Mesenchymal stem cell (in vitro differentiated cells and primary cell): ENCODE measurements at regions not wholly inside any gene's neighbourhood (a gene's known extent, or its start where the extent isn't known, plus 50 kb on each side); places are given as distances from the start of the nearest gene placed in this dataset.

Source experiments
- DNase-seq: peaks from one replicate; pipeline ENCODE4 v3.0.0-alpha.2; 2013
- H2AFZ ChIP-seq: one replicate; pipeline ENCODE4 v1.6.1; 2013; ENCODE audit warnings: low read depth, mild to moderate bottlenecking, control low read depth, inconsistent platforms, low read length, moderate library complexity
- H2AK5ac ChIP-seq: 2 replicates; pipeline ENCODE4 v1.6.1; 2013; ENCODE audit warnings: low read length, moderate library complexity, mild to moderate bottlenecking, inconsistent platforms; ENCODE audit not compliant: severe bottlenecking
- H2BK120ac ChIP-seq: one replicate; pipeline ENCODE4 v1.6.1; 2013; ENCODE audit warnings: low read depth, mild to moderate bottlenecking, inconsistent platforms, low read length, moderate library complexity
- H2BK12ac ChIP-seq, 2 experiments: one replicate each; pipeline ENCODE4 v1.6.1; 2013; ENCODE audit warnings: inconsistent platforms in 2 of 2, low read length in 2 of 2, mild to moderate bottlenecking in 2 of 2, moderate library complexity in 2 of 2, control low read depth in 1 of 2
- H2BK15ac ChIP-seq: one replicate; pipeline ENCODE4 v1.6.1; 2013; ENCODE audit warnings: mild to moderate bottlenecking, low read depth, inconsistent platforms; ENCODE audit not compliant: poor library complexity, severe bottlenecking
- H2BK5ac ChIP-seq: 2 replicates; pipeline ENCODE4 v1.6.1; 2013; ENCODE audit warnings: low read depth, mild to moderate bottlenecking, low read length, control low read depth, inconsistent platforms; ENCODE audit not compliant: poor library complexity, severe bottlenecking
- H3K14ac ChIP-seq, 2 experiments: one replicate each; pipeline ENCODE4 v1.6.1; 2013; ENCODE audit warnings: inconsistent platforms in 2 of 2, low read length in 2 of 2, control low read depth in 1 of 2, mild to moderate bottlenecking in 1 of 2, moderate library complexity in 1 of 2
- H3K18ac ChIP-seq, 2 experiments: one replicate each; pipeline ENCODE4 v1.6.1; 2013; ENCODE audit warnings: inconsistent platforms in 2 of 2, low read length in 2 of 2, control low read depth in 1 of 2, low read depth in 1 of 2, mild to moderate bottlenecking in 1 of 2
- H3K23ac ChIP-seq, 2 experiments: one replicate each; pipeline ENCODE4 v1.6.1; 2013; ENCODE audit warnings: inconsistent platforms in 2 of 2, low read length in 2 of 2, mild to moderate bottlenecking in 2 of 2, moderate library complexity in 2 of 2, control low read depth in 1 of 2
- H3K27ac ChIP-seq: 2 replicates; pipeline ENCODE4 v1.5.1; 2013; ENCODE audit warnings: mild to moderate bottlenecking, moderate library complexity, low read length, control low read depth, inconsistent platforms; ENCODE audit not compliant: poor library complexity, severe bottlenecking
- H3K27me3 ChIP-seq, 2 experiments: 2 replicates each; pipeline versions ENCODE4 v1.6.1 to v1.7.0; 2013; ENCODE audit warnings: low read length in 2 of 2, mild to moderate bottlenecking in 2 of 2, moderate library complexity in 2 of 2, control low read depth in 1 of 2, inconsistent platforms in 1 of 2; ENCODE audit not compliant: control insufficient read depth in 1 of 2, insufficient read depth in 1 of 2
- H3K36me3 ChIP-seq, 2 experiments: 2 replicates each; pipeline versions ENCODE4 v1.6.1 to v1.7.0; 2013; ENCODE audit warnings: low read length in 2 of 2, control low read depth in 1 of 2, inconsistent platforms in 1 of 2, low read depth in 1 of 2, mild to moderate bottlenecking in 1 of 2; ENCODE audit not compliant: insufficient read depth in 2 of 2, control insufficient read depth in 1 of 2
- H3K4ac ChIP-seq, 2 experiments: one replicate each; pipeline ENCODE4 v1.6.1; 2013; ENCODE audit warnings: inconsistent platforms in 2 of 2, low read length in 2 of 2, mild to moderate bottlenecking in 2 of 2, moderate library complexity in 2 of 2, control low read depth in 1 of 2, low read depth in 1 of 2
- H3K4me1 ChIP-seq: 2 replicates; pipeline ENCODE4 v1.6.1; 2013; ENCODE audit warnings: low read depth, low read length, control low read depth; ENCODE audit not compliant: control insufficient read depth, insufficient read depth
- H3K4me2 ChIP-seq: 2 replicates; pipeline ENCODE4 v1.6.1; 2013; ENCODE audit warnings: low read length, mild to moderate bottlenecking, inconsistent platforms; ENCODE audit not compliant: poor library complexity, severe bottlenecking
- H3K4me3 ChIP-seq, 2 experiments: 2 replicates each; pipeline versions ENCODE4 v1.5.1 to v1.7.0; 2013; ENCODE audit warnings: low read length in 2 of 2, mild to moderate bottlenecking in 2 of 2, control low read depth in 1 of 2, low read depth in 1 of 2; ENCODE audit not compliant: insufficient read depth in 1 of 2
- H3K79me1 ChIP-seq: replicated peaks from 2 replicates; pipeline ENCODE4 v1.6.1; 2013; ENCODE audit warnings: mild to moderate bottlenecking, control low read depth, low read length, inconsistent platforms; ENCODE audit not compliant: poor library complexity, severe bottlenecking
- H3K9ac ChIP-seq: 2 replicates; pipeline ENCODE4 v1.7.0; 2013; ENCODE audit warnings: mild to moderate bottlenecking, low read length, moderate library complexity
- H3K9me3 ChIP-seq: 2 replicates; pipeline ENCODE4 v1.7.0; 2013; ENCODE audit warnings: mild to moderate bottlenecking, low read length; ENCODE audit not compliant: control insufficient read depth
- H4K8ac ChIP-seq: one replicate; pipeline ENCODE4 v1.6.1; 2013; ENCODE audit warnings: inconsistent platforms, mild to moderate bottlenecking, low read length, moderate library complexity
- H4K91ac ChIP-seq: one replicate; pipeline ENCODE4 v1.6.1; 2013; ENCODE audit warnings: mild to moderate bottlenecking, low read length, inconsistent platforms
- WGBS: methylation state at CpG from one replicate; pipeline ENCODE4 v1.1.7; 2013; ENCODE audit warnings: mixed read lengths; 5-methylcytosine and 5-hydroxymethylcytosine counted together

GRCh38 chr5:109506556-109506955, 96.8 kb upstream of the PJA2 start:
- no peaks in the 10 kb centered on the region for H3K9me3 ChIP-seq
- H2BK5ac ChIP-seq: no peak overlapping the region
- H3K79me1 ChIP-seq: no peaks in the 10 kb centered on the region
- H4K91ac ChIP-seq: no peak overlapping the region
- H3K27me3 ChIP-seq: no peaks in the 10 kb centered on the region
- H3K4me1 ChIP-seq: no peaks in the 10 kb centered on the region
- no peak overlapping the region for H4K8ac ChIP-seq
- H3K4me2 ChIP-seq: no peak overlapping the region
- no peak overlapping the region for H2AK5ac ChIP-seq
- no peak overlapping the region for H3K4me3 ChIP-seq
- no peak overlapping the region for H3K18ac ChIP-seq
- no peaks in the 10 kb centered on the region for H3K36me3 ChIP-seq
- no peak overlapping the region for H3K4ac ChIP-seq
- WGBS: no CpG with 5 or more reads among the region's 1 CpG
- DNase-seq: no peak
- no peak overlapping the region for H3K27ac ChIP-seq
- H3K23ac ChIP-seq: no peak overlapping the region
- no peak overlapping the region for H3K14ac ChIP-seq
- no peak overlapping the region for H2BK12ac ChIP-seq
- H2BK15ac ChIP-seq: no peak overlapping the region
- no peak overlapping the region for H2BK120ac ChIP-seq
- H3K9ac ChIP-seq: no peak overlapping the region
- no peak overlapping the region for H2AFZ ChIP-seq

- no peak for DNase-seq
- H3K27me3 ChIP-seq: no peaks in the 10 kb centered on the region
- H2BK15ac ChIP-seq: no peak overlapping the region
- no peak overlapping the region for H3K18ac ChIP-seq
- no peak overlapping the region for H4K91ac ChIP-seq
- no peaks in the 10 kb centered on the region for H3K9me3 ChIP-seq
- no peak overlapping the region for H3K4me3 ChIP-seq
- H3K4me1 ChIP-seq: peaks cover 2% of the 10 kb centered on the region
- H3K9ac ChIP-seq: no peak overlapping the region
- no peak overlapping the region for H3K4ac ChIP-seq
- H3K14ac ChIP-seq: no peak overlapping the region
- H3K36me3 ChIP-seq: no peaks in the 10 kb centered on the region
- H4K8ac ChIP-seq: no peak overlapping the region
- H3K23ac ChIP-seq: no peak overlapping the region
- H2BK120ac ChIP-seq: no peak overlapping the region
- no peak overlapping the region for H2AK5ac ChIP-seq
- H2BK12ac ChIP-seq: no peak overlapping the region
- no peak overlapping the region for H2BK5ac ChIP-seq
- no peak overlapping the region for H2AFZ ChIP-seq
- no peak overlapping the region for H3K27ac ChIP-seq
- 92% methylated on average over 3 of the region's 3 CpGs for WGBS
- no peaks in the 10 kb centered on the region for H3K79me1 ChIP-seq
- H3K4me2 ChIP-seq: no peak overlapping the region
These were observed 86.3 kb upstream of the PJA2 start for GRCh38 chr5:109496112-109496511.

GRCh38 chr5:109487753-109488420, 78.1 kb upstream of the PJA2 start:
- H3K18ac ChIP-seq: no peak overlapping the region
- no peaks in the 10 kb centered on the region for H3K9me3 ChIP-seq
- peaks cover 0 to 3% of the 10 kb centered on the region in 2 experiments for H3K27me3 ChIP-seq
- no peaks in the 10 kb centered on the region for H3K36me3 ChIP-seq
- H4K8ac ChIP-seq: no peak overlapping the region
- H3K4me3 ChIP-seq: no peak overlapping the region
- H3K23ac ChIP-seq: no peak overlapping the region
- H2BK5ac ChIP-seq: no peak overlapping the region
- no peak overlapping the region for H3K4me2 ChIP-seq
- no peak overlapping the region for H2BK120ac ChIP-seq
- no peak overlapping the region for H2BK12ac ChIP-seq
- H4K91ac ChIP-seq: peak overlapping the region; percentile 58
- DNase-seq: no peak
- no peak overlapping the region for H3K4ac ChIP-seq
- H2AK5ac ChIP-seq: no peak overlapping the region
- no peaks in the 10 kb centered on the region for H3K79me1 ChIP-seq
- H3K14ac ChIP-seq: no peak overlapping the region
- no peak overlapping the region for H2BK15ac ChIP-seq
- no peak overlapping the region for H3K9ac ChIP-seq
- no peak overlapping the region for H2AFZ ChIP-seq
- WGBS: 99% methylated on average over 59 of the region's 65 CpGs
- H3K4me1 ChIP-seq: no peaks in the 10 kb centered on the region
- no peak overlapping the region for H3K27ac ChIP-seq

GRCh38 chr5:109486200-109486804, 76.5 kb upstream of the PJA2 start:
- DNase-seq: no peak

More at GRCh38 chr5:109486200-109486804, 76.5 kb upstream of the PJA2 start:
- H2BK5ac ChIP-seq: no peak overlapping the region
- no peak overlapping the region for H3K9ac ChIP-seq
- H3K18ac ChIP-seq: no peak overlapping the region
- H3K27me3 ChIP-seq: peaks cover 0 to 4% of the 10 kb centered on the region in 2 experiments
- H2BK12ac ChIP-seq: no peak overlapping the region
- peak overlapping the region in 1 of 2 experiments; percentile 21 for H3K4me3 ChIP-seq
- no peak overlapping the region for H2BK120ac ChIP-seq
- H3K4ac ChIP-seq: no peak overlapping the region
- no peak overlapping the region for H3K23ac ChIP-seq
- no peak overlapping the region for H2AFZ ChIP-seq
- no peaks in the 10 kb centered on the region for H3K79me1 ChIP-seq
- 98% methylated on average over 7 of the region's 10 CpGs for WGBS
- no peak overlapping the region for H4K91ac ChIP-seq
- no peak overlapping the region for H2AK5ac ChIP-seq
- no peak overlapping the region for H3K14ac ChIP-seq
- no peaks in the 10 kb centered on the region for H3K4me1 ChIP-seq
- H3K27ac ChIP-seq: no peak overlapping the region
- H4K8ac ChIP-seq: no peak overlapping the region
- H2BK15ac ChIP-seq: no peak overlapping the region
- H3K36me3 ChIP-seq: no peaks in the 10 kb centered on the region
- no peaks in the 10 kb centered on the region for H3K9me3 ChIP-seq
- no peak overlapping the region for H3K4me2 ChIP-seq
